ENCODE measurements at regions not wholly inside any gene's neighbourhood (a gene's known extent, or its start where the extent isn't known, plus 50 kb on each side); places are given as distances from the start of the nearest gene placed in this dataset.
A peak's percentile ranks its signal among the peaks of the same experiment; 100 is the strongest.

GRCh38 chr1:88194542-88194941 is 489.5 kb upstream of the PKN2 start:
- no peak for TF ChIP-seq CTCF (IDR thresholded peaks at IDR 0.05)
- TF ChIP-seq POLR2A (IDR thresholded peaks at IDR 0.05), result no peak
- no peaks in the 10 kb centered on the region for H3K9me3 ChIP-seq
- no peak overlapping the region for H3K4me3 ChIP-seq
- no peaks in the 10 kb centered on the region for H3K36me3 ChIP-seq
- WGBS, 4 donors, result 91 to 98% (median 95%) methylated on average over 1 of the region's 1 CpG
- peaks cover 0 to 3% (median 0%) of the 10 kb centered on the region in 9 donors for H3K27me3 ChIP-seq
- ATAC-seq (no peak), DNase-seq (no peak)
- H3K4me1 ChIP-seq, result no peaks in the 10 kb centered on the region
- intact Hi-C loops (cut with DNase I), result no loop called here
- H3K27ac ChIP-seq, result no peak overlapping the region

GRCh38 chr1:88200545-88200944 is 483.5 kb upstream of the PKN2 start:
- no peak overlapping the region for H3K4me3 ChIP-seq
- intact Hi-C loops (cut with DNase I), result no loop called here
- no peaks in the 10 kb centered on the region for H3K27me3 ChIP-seq
- TF ChIP-seq POLR2A (IDR thresholded peaks at IDR 0.05) (no peak), CTCF (IDR thresholded peaks at IDR 0.05) (no peak)
- H3K4me1 ChIP-seq, result no peaks in the 10 kb centered on the region
- ATAC-seq (peak in 1 of 4 donors; percentile 18), DNase-seq (no peak)
- H3K9me3 ChIP-seq, result no peaks in the 10 kb centered on the region
- H3K36me3 ChIP-seq, result no peaks in the 10 kb centered on the region
- H3K27ac ChIP-seq, result no peak overlapping the region
- WGBS, 4 donors, result 79 to 85% (median 81%) methylated on average over 3 of the region's 3 CpGs

GRCh38 chr1:88204111-88204510 is 480.0 kb upstream of the PKN2 start:
- no peaks in the 10 kb centered on the region for H3K27me3 ChIP-seq
- no peaks in the 10 kb centered on the region for H3K9me3 ChIP-seq
- no peak for DNase-seq
- intact Hi-C loops (cut with DNase I), result no loop called here
- H3K27ac ChIP-seq, result no peak overlapping the region
- H3K4me1 ChIP-seq, result no peaks in the 10 kb centered on the region
- 55 to 59% (median 59%) methylated on average over 3 of the region's 3 CpGs for WGBS, 4 donors
- no peak overlapping the region for H3K4me3 ChIP-seq
- no peak for TF ChIP-seq CTCF (IDR thresholded peaks at IDR 0.05)
- TF ChIP-seq POLR2A (IDR thresholded peaks at IDR 0.05), result no peak
- ATAC-seq, result no peak
- no peaks in the 10 kb centered on the region for H3K36me3 ChIP-seq

GRCh38 chr1:88204612-88205167 is 479.4 kb upstream of the PKN2 start:
- Histone ChIP-seq H3K27me3 (no peaks in the 10 kb centered on the region), H3K4me1 (no peaks in the 10 kb centered on the region), H3K36me3 (no peaks in the 10 kb centered on the region), H3K9me3 (no peaks in the 10 kb centered on the region), H3K4me3 (no peak overlapping the region), H3K27ac (no peak overlapping the region)
- ATAC-seq (no peak), DNase-seq (no peak)
- intact Hi-C loops (cut with DNase I), result no loop called here
- 78 to 97% (median 86%) methylated on average over 1 of the region's 1 CpG for WGBS, 4 donors
- no peak for TF ChIP-seq POLR2A (IDR thresholded peaks at IDR 0.05)
- no peak for TF ChIP-seq CTCF (IDR thresholded peaks at IDR 0.05)
